ENCODE measurements at regions not wholly inside any gene's neighbourhood (a gene's known extent, or its start where the extent isn't known, plus 50 kb on each side); places are given as distances from the start of the nearest gene placed in this dataset.
"Not testable (repeated sequence)": the region's sequence is repeated elsewhere in the genome, so short reads cannot be mapped to it uniquely, and the experiment has no call there.

- no peaks in the 10 kb centered on the region for H3K27me3 ChIP-seq (ENCODE audit: control insufficient read depth, insufficient read depth, low read length)
- H3K4me1 ChIP-seq (ENCODE audit: control insufficient read depth, insufficient read depth, low read length): peaks cover 3% of the 10 kb centered on the region; the same call in 1 of the 2 replicates
- H3K9ac ChIP-seq (ENCODE audit: low read depth, low read length): no peak overlapping the region
- H3K36me3 ChIP-seq (ENCODE audit: control insufficient read depth, insufficient read depth, low read length): no peaks in the 10 kb centered on the region
- no peaks in the 10 kb centered on the region for H3K9me3 ChIP-seq (ENCODE audit: control insufficient read depth, insufficient read depth, low read length)
- H3K27ac ChIP-seq (ENCODE audit: low read depth, low read length): no peak overlapping the region
- H3K4me3 ChIP-seq (ENCODE audit: low read depth, low read length): no peak overlapping the region
Measured at GRCh38 chr1:229004066-229004833, 266.7 kb upstream of the RAB4A start.

- H3K9me3 ChIP-seq (ENCODE audit: control insufficient read depth, insufficient read depth, low read length): no peaks in the 10 kb centered on the region
- H3K9ac ChIP-seq (ENCODE audit: low read depth, low read length): no peak overlapping the region
- H3K4me1 ChIP-seq (ENCODE audit: control insufficient read depth, insufficient read depth, low read length): peaks cover 3% of the 10 kb centered on the region; the same call in 1 of the 2 replicates
- H3K27me3 ChIP-seq (ENCODE audit: control insufficient read depth, insufficient read depth, low read length): no peaks in the 10 kb centered on the region
- no peak overlapping the region for H3K4me3 ChIP-seq (ENCODE audit: low read depth, low read length)
- H3K36me3 ChIP-seq (ENCODE audit: control insufficient read depth, insufficient read depth, low read length): no peaks in the 10 kb centered on the region
- H3K27ac ChIP-seq (ENCODE audit: low read depth, low read length): no peak overlapping the region
Measured at GRCh38 chr1:229005097-229005496, 265.8 kb upstream of the RAB4A start.

- peaks cover 3% of the 10 kb centered on the region; the same call in 1 of the 2 replicates for H3K4me1 ChIP-seq (ENCODE audit: control insufficient read depth, insufficient read depth, low read length)
- no peak overlapping the region for H3K4me3 ChIP-seq (ENCODE audit: low read depth, low read length)
- no peaks in the 10 kb centered on the region for H3K36me3 ChIP-seq (ENCODE audit: control insufficient read depth, insufficient read depth, low read length)
Measured at GRCh38 chr1:229005556-229005955, 265.4 kb upstream of the RAB4A start.

DNA sequence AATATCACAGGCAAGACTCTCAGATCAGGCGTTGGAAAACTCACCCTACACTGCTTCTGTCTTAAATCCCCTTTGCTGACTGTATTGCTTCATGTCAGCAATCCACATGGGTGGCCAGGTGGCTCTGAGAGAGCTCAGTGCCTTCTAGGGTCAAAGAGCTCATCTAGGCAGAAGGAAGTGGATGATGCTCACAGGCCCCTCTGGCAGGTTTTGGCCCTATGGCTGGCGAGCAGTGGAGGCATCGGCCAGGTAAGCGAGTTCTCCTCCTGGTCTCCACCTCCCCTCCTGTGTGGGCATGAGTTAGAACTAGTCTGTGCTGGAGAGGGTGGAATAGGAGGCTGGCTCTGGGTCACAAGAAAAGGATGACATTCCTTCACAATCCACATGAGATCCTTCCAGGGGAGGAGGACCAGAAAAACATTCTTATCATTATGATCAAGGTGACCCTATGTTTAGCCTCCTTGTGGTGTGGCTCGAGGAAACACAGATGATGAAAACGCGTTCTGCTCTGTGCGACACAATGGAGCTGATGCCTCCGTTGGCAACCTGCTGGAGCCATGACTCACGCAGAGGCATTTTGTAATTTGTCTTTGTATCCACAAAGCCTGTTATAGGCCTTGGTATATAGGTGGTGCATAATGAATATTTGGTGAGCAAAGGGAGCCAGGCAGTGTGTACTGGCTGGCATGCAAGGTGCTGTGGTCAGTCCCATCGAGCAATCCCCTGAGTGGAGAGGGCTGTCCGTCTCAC is 264.6 kb upstream of the RAB4A start:
- Histone ChIP-seq H3K9me3 (ENCODE audit: control insufficient read depth, insufficient read depth, low read length) (no peaks in the 10 kb centered on the region), H3K9ac (ENCODE audit: low read depth, low read length) (no peak overlapping the region), H3K27me3 (ENCODE audit: control insufficient read depth, insufficient read depth, low read length) (no peaks in the 10 kb centered on the region), H3K36me3 (ENCODE audit: control insufficient read depth, insufficient read depth, low read length) (no peaks in the 10 kb centered on the region), H3K4me3 (ENCODE audit: low read depth, low read length) (no peak overlapping the region), H3K4me1 (ENCODE audit: control insufficient read depth, insufficient read depth, low read length) (peaks cover 3% of the 10 kb centered on the region; the same call in 1 of the 2 replicates), H3K27ac (ENCODE audit: low read depth, low read length) (no peak overlapping the region)

More at GRCh38 chr1:229005556-229005955, 265.4 kb upstream of the RAB4A start:
- H3K9ac ChIP-seq (ENCODE audit: low read depth, low read length): no peak overlapping the region
- no peaks in the 10 kb centered on the region for H3K27me3 ChIP-seq (ENCODE audit: control insufficient read depth, insufficient read depth, low read length)
- H3K27ac ChIP-seq (ENCODE audit: low read depth, low read length): no peak overlapping the region
- no peaks in the 10 kb centered on the region for H3K9me3 ChIP-seq (ENCODE audit: control insufficient read depth, insufficient read depth, low read length)

- H3K36me3 ChIP-seq (ENCODE audit: control insufficient read depth, insufficient read depth, low read length): no peaks in the 10 kb centered on the region
- H3K9ac ChIP-seq (ENCODE audit: low read depth, low read length): no peak overlapping the region
- H3K27ac ChIP-seq (ENCODE audit: low read depth, low read length): no peak overlapping the region
- H3K4me3 ChIP-seq (ENCODE audit: low read depth, low read length): no peak overlapping the region
- no peaks in the 10 kb centered on the region for H3K9me3 ChIP-seq (ENCODE audit: control insufficient read depth, insufficient read depth, low read length)
- H3K27me3 ChIP-seq (ENCODE audit: control insufficient read depth, insufficient read depth, low read length): no peaks in the 10 kb centered on the region
- peaks cover 3% of the 10 kb centered on the region; the same call in 1 of the 2 replicates for H3K4me1 ChIP-seq (ENCODE audit: control insufficient read depth, insufficient read depth, low read length)
Measured at GRCh38 chr1:229007167-229007566, 263.7 kb upstream of the RAB4A start.

- Histone ChIP-seq H3K9ac (ENCODE audit: low read depth, low read length) (no peak overlapping the region), H3K36me3 (ENCODE audit: control insufficient read depth, insufficient read depth, low read length) (no peaks in the 10 kb centered on the region), H3K4me3 (ENCODE audit: low read depth, low read length) (no peak overlapping the region), H3K27ac (ENCODE audit: low read depth, low read length) (no peak overlapping the region), H3K27me3 (ENCODE audit: control insufficient read depth, insufficient read depth, low read length) (no peaks in the 10 kb centered on the region), H3K9me3 (ENCODE audit: control insufficient read depth, insufficient read depth, low read length) (no peaks in the 10 kb centered on the region), H3K4me1 (ENCODE audit: control insufficient read depth, insufficient read depth, low read length) (peaks cover 3% of the 10 kb centered on the region; the same call in 1 of the 2 replicates)
Measured at GRCh38 chr1:229007701-229008100, 263.2 kb upstream of the RAB4A start.

GRCh38 chr1:229008347-229008746 is 262.6 kb upstream of the RAB4A start:
- H3K4me3 ChIP-seq (ENCODE audit: low read depth, low read length); H3K9ac ChIP-seq (ENCODE audit: low read depth, low read length); H3K36me3 ChIP-seq (ENCODE audit: control insufficient read depth, insufficient read depth, low read length); H3K9me3 ChIP-seq (ENCODE audit: control insufficient read depth, insufficient read depth, low read length); H3K27me3 ChIP-seq (ENCODE audit: control insufficient read depth, insufficient read depth, low read length); H3K27ac ChIP-seq (ENCODE audit: low read depth, low read length); H3K4me1 ChIP-seq (ENCODE audit: control insufficient read depth, insufficient read depth, low read length): not testable (repeated sequence)

GRCh38 chr1:229011022-229011421 is 259.9 kb upstream of the RAB4A start:
- Histone ChIP-seq H3K9ac (ENCODE audit: low read depth, low read length) (no peak overlapping the region), H3K4me3 (ENCODE audit: low read depth, low read length) (no peak overlapping the region), H3K27ac (ENCODE audit: low read depth, low read length) (no peak overlapping the region), H3K27me3 (ENCODE audit: control insufficient read depth, insufficient read depth, low read length) (no peaks in the 10 kb centered on the region), H3K36me3 (ENCODE audit: control insufficient read depth, insufficient read depth, low read length) (no peaks in the 10 kb centered on the region), H3K4me1 (ENCODE audit: control insufficient read depth, insufficient read depth, low read length) (peaks cover 6% of the 10 kb centered on the region; the same call in 1 of the 2 replicates), H3K9me3 (ENCODE audit: control insufficient read depth, insufficient read depth, low read length) (no peaks in the 10 kb centered on the region)

DNA sequence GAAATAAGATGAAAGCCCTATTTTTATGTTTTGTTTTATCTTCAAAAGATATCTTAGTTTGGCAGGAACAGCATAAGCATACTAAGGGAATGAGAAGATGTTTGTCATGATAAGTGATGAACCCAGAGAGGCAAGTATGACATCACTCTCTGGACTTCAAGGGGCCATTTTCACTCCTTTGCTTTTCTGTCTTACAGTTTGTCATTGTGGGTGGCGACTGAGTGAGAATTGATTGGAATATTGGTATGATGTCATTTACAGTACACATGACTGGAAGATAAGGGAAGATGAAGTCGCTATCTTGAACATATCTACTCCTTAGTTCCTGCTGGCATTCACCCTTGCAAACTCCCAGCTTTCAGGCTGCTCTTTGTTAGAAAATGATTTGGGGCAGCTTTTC is 258.1 kb upstream of the RAB4A start:
- Histone ChIP-seq H3K4me1 (ENCODE audit: control insufficient read depth, insufficient read depth, low read length) (peaks cover 6% of the 10 kb centered on the region; the same call in 1 of the 2 replicates), H3K36me3 (ENCODE audit: control insufficient read depth, insufficient read depth, low read length) (no peaks in the 10 kb centered on the region), H3K27ac (ENCODE audit: low read depth, low read length) (no peak overlapping the region), H3K27me3 (ENCODE audit: control insufficient read depth, insufficient read depth, low read length) (no peaks in the 10 kb centered on the region), H3K9me3 (ENCODE audit: control insufficient read depth, insufficient read depth, low read length) (no peaks in the 10 kb centered on the region), H3K4me3 (ENCODE audit: low read depth, low read length) (no peak overlapping the region), H3K9ac (ENCODE audit: low read depth, low read length) (no peak overlapping the region)

- Histone ChIP-seq H3K27me3 (ENCODE audit: control insufficient read depth, insufficient read depth, low read length) (no peaks in the 10 kb centered on the region), H3K4me1 (ENCODE audit: control insufficient read depth, insufficient read depth, low read length) (peaks cover 6% of the 10 kb centered on the region; the same call in 1 of the 2 replicates), H3K27ac (ENCODE audit: low read depth, low read length) (no peak overlapping the region), H3K9ac (ENCODE audit: low read depth, low read length) (no peak overlapping the region), H3K9me3 (ENCODE audit: control insufficient read depth, insufficient read depth, low read length) (no peaks in the 10 kb centered on the region), H3K4me3 (ENCODE audit: low read depth, low read length) (no peak overlapping the region), H3K36me3 (ENCODE audit: control insufficient read depth, insufficient read depth, low read length) (no peaks in the 10 kb centered on the region)
Measured at GRCh38 chr1:229013981-229014380, 256.9 kb upstream of the RAB4A start.

- no peaks in the 10 kb centered on the region for H3K9me3 ChIP-seq (ENCODE audit: control insufficient read depth, insufficient read depth, low read length)
- H3K4me3 ChIP-seq (ENCODE audit: low read depth, low read length): no peak overlapping the region
- H3K36me3 ChIP-seq (ENCODE audit: control insufficient read depth, insufficient read depth, low read length): no peaks in the 10 kb centered on the region
- H3K9ac ChIP-seq (ENCODE audit: low read depth, low read length): no peak overlapping the region
- H3K4me1 ChIP-seq (ENCODE audit: control insufficient read depth, insufficient read depth, low read length): peaks cover 6% of the 10 kb centered on the region; the same call in 1 of the 2 replicates
- H3K27me3 ChIP-seq (ENCODE audit: control insufficient read depth, insufficient read depth, low read length): no peaks in the 10 kb centered on the region
- no peak overlapping the region for H3K27ac ChIP-seq (ENCODE audit: low read depth, low read length)
Measured at GRCh38 chr1:229015806-229016205, 255.1 kb upstream of the RAB4A start.
